Uterus (tissue), 3 donors: ENCODE measurements at regions not wholly inside any gene's neighbourhood (a gene's known extent, or its start where the extent isn't known, plus 50 kb on each side); places are given as distances from the start of the nearest gene placed in this dataset.

ENCODE experiments used
- DNase-seq, 2 donors: peaks; one replicate each; pipeline ENCODE4 v3.0.0-alpha.2; 2019 to 2020
- H3K27ac ChIP-seq, 2 donors: fragments of 200-600 bp; sonication (generic); 1 replicate in 1 of 2; 2 replicates in 1 of 2; pipeline ENCODE4 v1.5.1; 2016 to 2018
- H3K27me3 ChIP-seq, 2 donors: fragments of 200-600 bp; sonication (generic); one replicate each; pipeline ENCODE4 v1.5.1; 2018 to 2019; ENCODE audit warnings: control low read depth in 1 of 2
- H3K36me3 ChIP-seq, 2 donors: fragments of 200-600 bp; sonication (generic); one replicate each; pipeline ENCODE4 v1.5.1; 2019; ENCODE audit warnings: control low read depth in 1 of 2
- H3K4me1 ChIP-seq, 2 donors: fragments of 200-600 bp; sonication (generic); one replicate each; pipeline ENCODE4 v1.5.1; 2018 to 2019; ENCODE audit warnings: control low read depth in 1 of 2
- H3K4me3 ChIP-seq, 2 donors: fragments of 200-600 bp; sonication (generic); 1 replicate in 1 of 2; 2 replicates in 1 of 2; pipeline ENCODE4 v1.5.1; 2018 to 2019; ENCODE audit warnings: mild to moderate bottlenecking in 1 of 2
- H3K9me3 ChIP-seq, 2 donors: fragments of 200-600 bp; sonication (generic); one replicate each; pipeline ENCODE4 v1.5.1; 2019; ENCODE audit warnings: control low read depth in 1 of 2
- POLR2A ChIP-seq, 2 donors: fragments of 450-650 bp; IDR thresholded peaks; one replicate each; pipeline ENCODE4 v1.6.1; 2016; ENCODE audit warnings: antibody characterized with exemption in 2 of 2, mild to moderate bottlenecking in 1 of 2, moderate library complexity in 1 of 2
- intact Hi-C: fragments of 100-400 bp; cut with DNase I; formaldehyde crosslinking; loops from one replicate; pipeline ENCODE4 v1.15.1; 2023; ENCODE audit warnings: low total_unique reads
- TF ChIP-seq, protein P1 (sequence below), 4 experiments: fragments of 200-600 bp in 2 of 4; fragments of 450-650 bp in 2 of 4; sonication (generic) in 2 of 4; IDR thresholded peaks; one replicate each; pipeline ENCODE4 v1.5.1; 2016 to 2019; ENCODE audit warnings: antibody characterized with exemption in 4 of 4, mild to moderate bottlenecking in 2 of 4, moderate library complexity in 1 of 4
- donor health status: DM: yes; HTN: yes; CAD: no.

GRCh38 chr17:33732116-33732515, 439.0 kb upstream of the ASIC2 start:
- intact Hi-C loops, result no loop called here
- no peaks in the 10 kb centered on the region for H3K4me1 ChIP-seq
- no peak overlapping the region for H3K4me3 ChIP-seq
- H3K9me3 ChIP-seq, result no peaks in the 10 kb centered on the region
- peaks cover 0 to 5% of the 10 kb centered on the region in 2 donors for H3K27me3 ChIP-seq
- TF ChIP-seq, protein P1, sequence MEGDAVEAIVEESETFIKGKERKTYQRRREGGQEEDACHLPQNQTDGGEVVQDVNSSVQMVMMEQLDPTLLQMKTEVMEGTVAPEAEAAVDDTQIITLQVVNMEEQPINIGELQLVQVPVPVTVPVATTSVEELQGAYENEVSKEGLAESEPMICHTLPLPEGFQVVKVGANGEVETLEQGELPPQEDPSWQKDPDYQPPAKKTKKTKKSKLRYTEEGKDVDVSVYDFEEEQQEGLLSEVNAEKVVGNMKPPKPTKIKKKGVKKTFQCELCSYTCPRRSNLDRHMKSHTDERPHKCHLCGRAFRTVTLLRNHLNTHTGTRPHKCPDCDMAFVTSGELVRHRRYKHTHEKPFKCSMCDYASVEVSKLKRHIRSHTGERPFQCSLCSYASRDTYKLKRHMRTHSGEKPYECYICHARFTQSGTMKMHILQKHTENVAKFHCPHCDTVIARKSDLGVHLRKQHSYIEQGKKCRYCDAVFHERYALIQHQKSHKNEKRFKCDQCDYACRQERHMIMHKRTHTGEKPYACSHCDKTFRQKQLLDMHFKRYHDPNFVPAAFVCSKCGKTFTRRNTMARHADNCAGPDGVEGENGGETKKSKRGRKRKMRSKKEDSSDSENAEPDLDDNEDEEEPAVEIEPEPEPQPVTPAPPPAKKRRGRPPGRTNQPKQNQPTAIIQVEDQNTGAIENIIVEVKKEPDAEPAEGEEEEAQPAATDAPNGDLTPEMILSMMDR (IDR thresholded peaks at IDR 0.05), result no peak
- no peak for TF ChIP-seq POLR2A (IDR thresholded peaks at IDR 0.05)
- no peak for DNase-seq
- H3K27ac ChIP-seq, result no peak overlapping the region
- H3K36me3 ChIP-seq, result no peaks in the 10 kb centered on the region

DNA sequence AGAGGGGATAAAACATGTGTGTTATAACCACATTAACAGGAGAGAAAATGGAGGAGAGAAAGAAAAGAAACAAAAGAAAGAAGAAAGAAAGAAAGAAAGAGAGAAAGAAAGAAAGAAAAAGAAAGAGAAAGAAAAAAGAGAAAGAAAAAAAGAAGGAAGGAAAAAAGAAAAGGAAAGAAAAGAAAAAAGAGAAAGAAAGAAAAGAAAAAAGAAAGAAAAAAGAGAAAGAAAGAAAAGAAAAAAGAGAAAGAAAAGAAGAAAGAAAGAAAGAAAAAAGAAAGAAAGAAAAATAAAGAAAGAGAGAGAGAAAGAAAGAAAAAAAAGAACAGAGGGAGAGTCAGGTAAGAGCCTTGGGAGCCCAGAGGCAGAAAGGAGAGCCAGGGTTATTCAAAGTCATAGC, 446.6 kb upstream of the ASIC2 start:
- no peaks in the 10 kb centered on the region for H3K36me3 ChIP-seq
- H3K4me1 ChIP-seq, result no peaks in the 10 kb centered on the region
- H3K4me3 ChIP-seq, result no peak overlapping the region
- no peaks in the 10 kb centered on the region for H3K9me3 ChIP-seq
- no peaks in the 10 kb centered on the region for H3K27me3 ChIP-seq
- no peak overlapping the region for H3K27ac ChIP-seq
- DNase-seq, result no peak
- intact Hi-C loops, result no loop called here
- TF ChIP-seq, protein P1 (IDR thresholded peaks at IDR 0.05), result no peak
- no peak for TF ChIP-seq POLR2A (IDR thresholded peaks at IDR 0.05)

- H3K9me3 ChIP-seq, result no peaks in the 10 kb centered on the region
- TF ChIP-seq POLR2A (IDR thresholded peaks at IDR 0.05), result no peak
- TF ChIP-seq, protein P1 (IDR thresholded peaks at IDR 0.05), result no peak
- intact Hi-C loops, result no loop called here
- no peaks in the 10 kb centered on the region for H3K36me3 ChIP-seq
- H3K27ac ChIP-seq, result no peak overlapping the region
- DNase-seq, result no peak
- no peak overlapping the region for H3K4me3 ChIP-seq
- H3K27me3 ChIP-seq, result no peaks in the 10 kb centered on the region
- no peaks in the 10 kb centered on the region for H3K4me1 ChIP-seq
These were observed 452.1 kb upstream of the ASIC2 start for GRCh38 chr17:33745047-33745760.

DNA sequence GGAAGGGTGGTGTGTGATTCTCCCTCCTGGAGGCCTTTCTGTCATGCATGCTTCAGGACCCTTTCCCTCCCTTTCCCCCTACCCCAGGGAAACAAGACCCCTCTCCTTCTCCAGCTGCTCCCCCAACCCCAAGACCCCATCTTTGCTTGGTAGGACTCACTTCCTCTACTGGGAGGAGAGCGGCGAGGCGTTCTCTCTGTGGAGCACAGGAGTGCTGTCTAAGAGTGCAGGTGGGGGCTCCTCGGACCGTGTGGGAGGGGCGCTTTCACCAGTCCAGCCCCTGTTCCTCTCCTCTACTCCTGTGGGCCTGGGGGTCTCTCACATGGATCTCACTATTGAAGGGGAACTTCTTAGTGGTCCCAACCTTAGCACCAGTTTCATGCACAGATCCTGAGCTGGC, 456.1 kb upstream of the ASIC2 start:
- no peak overlapping the region for H3K27ac ChIP-seq
- no peaks in the 10 kb centered on the region for H3K36me3 ChIP-seq
- no peaks in the 10 kb centered on the region for H3K27me3 ChIP-seq
- TF ChIP-seq, protein P1 (IDR thresholded peaks at IDR 0.05), result no peak
- TF ChIP-seq POLR2A (IDR thresholded peaks at IDR 0.05), result no peak
- H3K4me1 ChIP-seq, result no peaks in the 10 kb centered on the region
- intact Hi-C loops, result no loop called here
- H3K9me3 ChIP-seq, result no peaks in the 10 kb centered on the region
- DNase-seq, result no peak
- H3K4me3 ChIP-seq, result no peak overlapping the region

DNA sequence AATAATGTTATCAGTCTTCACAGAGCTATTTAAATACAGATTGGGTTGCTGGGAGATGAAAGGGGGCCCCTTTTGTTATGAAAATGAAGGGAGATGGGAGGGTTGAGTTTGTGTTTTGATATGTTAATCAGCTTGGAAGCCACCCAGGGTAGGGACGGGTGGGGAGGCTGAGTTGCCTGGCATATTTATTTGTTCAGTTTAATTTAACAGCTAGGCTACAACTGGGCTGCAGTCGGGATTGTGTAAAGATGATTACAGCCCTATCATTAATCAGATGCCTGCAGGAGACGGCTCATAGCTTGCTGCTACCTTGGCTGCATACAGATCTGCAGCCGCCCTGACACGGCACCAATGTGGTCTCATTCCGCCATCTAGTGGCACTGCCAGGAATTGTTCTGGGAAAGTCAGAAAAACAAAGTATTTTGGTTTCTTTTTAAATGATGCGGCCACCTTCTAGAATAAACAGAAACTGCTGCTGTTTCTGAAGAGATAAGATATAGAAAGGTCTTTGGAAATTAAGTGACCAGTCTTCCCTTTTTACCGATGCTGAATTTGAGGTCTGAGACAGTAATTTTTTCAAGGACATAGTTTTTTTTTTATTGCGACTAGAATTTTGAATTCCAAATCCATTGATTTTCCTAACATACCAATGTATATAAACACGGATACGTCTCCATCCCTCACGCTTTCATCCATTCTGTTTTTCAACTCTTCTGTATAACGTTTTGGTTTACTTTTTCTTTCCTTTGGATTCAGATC, 458.0 kb upstream of the ASIC2 start:
- H3K4me3 ChIP-seq, result no peak overlapping the region
- DNase-seq, result peak; percentile 61 to 66
- H3K9me3 ChIP-seq, result no peaks in the 10 kb centered on the region
- intact Hi-C loops, result no loop called here
- no peaks in the 10 kb centered on the region for H3K27me3 ChIP-seq
- H3K36me3 ChIP-seq, result no peaks in the 10 kb centered on the region
- no peaks in the 10 kb centered on the region for H3K4me1 ChIP-seq
- TF ChIP-seq, protein P1 (IDR thresholded peaks at IDR 0.05), result peak; percentile 83 to 97 (median 87)
- TF ChIP-seq POLR2A (IDR thresholded peaks at IDR 0.05), result no peak
- no peak overlapping the region for H3K27ac ChIP-seq
